SK-N-SH treated with all-trans-retinoic acid at 6 μM for 48 hours (cell line): ENCODE measurements at regions not wholly inside any gene's neighbourhood (a gene's known extent, or its start where the extent isn't known, plus 50 kb on each side); places are given as distances from the start of the nearest gene placed in this dataset.

ENCODE experiments used
- ATAC-seq: fragments of 200-7000 bp; cut with Tn5 transposase; 3 replicates; pipeline ENCODE4 v1.9.1; 2020; ENCODE audit warnings: mild to moderate bottlenecking, moderate library complexity
- ARNTL ChIP-seq: fragments of 450-650 bp; formaldehyde crosslinking; IDR thresholded peaks from 2 replicates; pipeline ENCODE4 v1.5.0; 2020; ENCODE audit warnings: low read depth, mild to moderate bottlenecking, moderate library complexity, borderline replicate concordance
- BACH2 ChIP-seq: fragments of 250-450 bp; sonication (Bioruptor Pico); IDR thresholded peaks from 2 replicates; pipeline ENCODE4 v1.9.0; 2021; ENCODE audit warnings: mild to moderate bottlenecking, borderline replicate concordance
- CSDC2 ChIP-seq: fragments of 250-450 bp; sonication (Bioruptor Pico); IDR thresholded peaks from 2 replicates; pipeline ENCODE4 v1.5.0; 2020; ENCODE audit warnings: mild to moderate bottlenecking, moderate library complexity
- ESRRG ChIP-seq: fragments of 250-450 bp; sonication (Bioruptor Pico); IDR thresholded peaks from 2 replicates; pipeline ENCODE4 v1.6.1; 2021; ENCODE audit warnings: mild to moderate bottlenecking
- GLIS3 ChIP-seq: fragments of 250-450 bp; sonication (Bioruptor Pico); IDR thresholded peaks from 2 replicates; pipeline ENCODE4 v1.5.0; 2020; ENCODE audit warnings: mild to moderate bottlenecking, moderate library complexity
- ISL1 ChIP-seq: fragments of 250-450 bp; sonication (Bioruptor Pico); IDR thresholded peaks from 2 replicates; pipeline ENCODE4 v2.1.2; 2022; ENCODE audit warnings: mild to moderate bottlenecking, moderate library complexity
- OSR1 ChIP-seq: fragments of 250-450 bp; sonication (Bioruptor Pico); IDR thresholded peaks from 2 replicates; pipeline ENCODE4 v1.8.0; 2022; ENCODE audit warnings: moderate library complexity, mild to moderate bottlenecking, inconsistent platforms
- PPARA ChIP-seq: fragments of 250-450 bp; sonication (Bioruptor Pico); IDR thresholded peaks from 2 replicates; pipeline ENCODE4 v1.5.0; 2020; ENCODE audit warnings: mild to moderate bottlenecking, borderline replicate concordance
- RARB ChIP-seq: fragments of 250-450 bp; sonication (Bioruptor Pico); IDR thresholded peaks from 2 replicates; pipeline ENCODE4 v1.8.0; 2021; ENCODE audit warnings: mild to moderate bottlenecking, moderate library complexity
- SNAI2 ChIP-seq: fragments of 250-450 bp; sonication (Bioruptor Pico); IDR thresholded peaks from 2 replicates; pipeline ENCODE4 v1.5.0; 2020; ENCODE audit warnings: mild to moderate bottlenecking, moderate library complexity
- TCF4 ChIP-seq: fragments of 250-450 bp; sonication (Bioruptor Pico); IDR thresholded peaks from 2 replicates; pipeline ENCODE4 v1.8.0; 2021; ENCODE audit warnings: mild to moderate bottlenecking, moderate library complexity, borderline replicate concordance
- TOX ChIP-seq: fragments of 250-450 bp; sonication (Bioruptor Pico); IDR thresholded peaks from 2 replicates; pipeline ENCODE4 v1.8.0; 2021; ENCODE audit warnings: mild to moderate bottlenecking, moderate library complexity, borderline replicate concordance
- ZC3H10 ChIP-seq: fragments of 250-450 bp; sonication (Bioruptor Pico); IDR thresholded peaks from 2 replicates; pipeline ENCODE4 v1.5.1; 2021; ENCODE audit warnings: mild to moderate bottlenecking, moderate library complexity
- ZFP3 ChIP-seq: fragments of 250-450 bp; sonication (Bioruptor Pico); IDR thresholded peaks from 2 replicates; pipeline ENCODE4 v1.5.0; 2020; ENCODE audit warnings: mild to moderate bottlenecking, moderate library complexity
- ZFP30 ChIP-seq: fragments of 450-650 bp; formaldehyde crosslinking; IDR thresholded peaks from 2 replicates; pipeline ENCODE4 v1.5.0; 2022; ENCODE audit warnings: mild to moderate bottlenecking, moderate library complexity
- ZNF565 ChIP-seq: fragments of 450-650 bp; formaldehyde crosslinking; conservative IDR thresholded peaks from 2 replicates; pipeline ENCODE4 v1.5.0; 2020; ENCODE audit warnings: low read depth, mild to moderate bottlenecking, moderate library complexity
- ZNF70 ChIP-seq: fragments of 450-650 bp; formaldehyde crosslinking; IDR thresholded peaks from 2 replicates; pipeline ENCODE4 v1.5.0; 2020; ENCODE audit warnings: mild to moderate bottlenecking, moderate library complexity
- ZNF8 ChIP-seq: fragments of 450-650 bp; formaldehyde crosslinking; IDR thresholded peaks from 2 replicates; pipeline ENCODE4 v1.5.0; 2020; ENCODE audit warnings: mild to moderate bottlenecking, moderate library complexity
- TF ChIP-seq, protein P1 (sequence below): fragments of 250-450 bp; sonication (Bioruptor Pico); IDR thresholded peaks from 2 replicates; pipeline ENCODE4 v1.8.0; 2020; ENCODE audit warnings: mild to moderate bottlenecking, moderate library complexity, borderline replicate concordance
- TF ChIP-seq, protein P2 (sequence below): fragments of 250-450 bp; sonication (Bioruptor Pico); IDR thresholded peaks from 2 replicates; pipeline ENCODE4 v1.5.0; 2020; ENCODE audit warnings: mild to moderate bottlenecking, moderate library complexity
- TF ChIP-seq, protein P3 (sequence below): fragments of 250-450 bp; sonication (Bioruptor Pico); IDR thresholded peaks from 2 replicates; pipeline ENCODE4 v1.5.1; 2021; ENCODE audit warnings: mild to moderate bottlenecking, moderate library complexity
- TF ChIP-seq, protein P4 (sequence below): fragments of 250-450 bp; sonication (Bioruptor Pico); IDR thresholded peaks from 2 replicates; pipeline ENCODE4 v1.5.1; 2020; ENCODE audit warnings: low read depth, mild to moderate bottlenecking, moderate library complexity

DNA sequence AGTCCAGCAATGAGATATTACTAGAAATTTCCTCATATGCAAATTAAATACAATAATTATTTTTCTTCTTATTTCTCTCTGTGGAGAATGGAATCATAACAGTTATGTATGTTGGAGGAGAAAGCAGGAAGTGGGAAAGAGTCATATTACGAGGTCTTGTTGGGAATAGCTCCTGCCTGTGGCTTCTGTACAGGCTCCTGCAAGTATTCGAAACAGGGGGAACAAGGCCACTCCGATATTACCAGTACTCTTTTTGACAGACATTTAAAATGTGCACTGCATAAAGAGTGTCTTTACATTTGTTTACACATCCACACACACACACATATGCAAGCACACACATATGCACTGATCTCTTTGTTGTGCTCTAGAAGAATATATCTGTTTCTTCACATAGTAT is 812.0 kb upstream of the ZNF608 start:
- TF ChIP-seq OSR1 (CRISPR knock-in tag) (no peak), BACH2 (CRISPR knock-in tag) (no peak), ZFP30 (CRISPR knock-in tag) (no peak), ARNTL (CRISPR knock-in tag) (no peak), ISL1 (CRISPR knock-in tag) (no peak), SNAI2 (CRISPR knock-in tag) (no peak), ZFP3 (CRISPR knock-in tag) (no peak), TCF4 (no peak), TOX (CRISPR knock-in tag) (no peak), GLIS3 (CRISPR knock-in tag) (no peak), ZNF70 (no peak), ZNF8 (CRISPR knock-in tag) (no peak)
- TF ChIP-seq, protein P1, sequence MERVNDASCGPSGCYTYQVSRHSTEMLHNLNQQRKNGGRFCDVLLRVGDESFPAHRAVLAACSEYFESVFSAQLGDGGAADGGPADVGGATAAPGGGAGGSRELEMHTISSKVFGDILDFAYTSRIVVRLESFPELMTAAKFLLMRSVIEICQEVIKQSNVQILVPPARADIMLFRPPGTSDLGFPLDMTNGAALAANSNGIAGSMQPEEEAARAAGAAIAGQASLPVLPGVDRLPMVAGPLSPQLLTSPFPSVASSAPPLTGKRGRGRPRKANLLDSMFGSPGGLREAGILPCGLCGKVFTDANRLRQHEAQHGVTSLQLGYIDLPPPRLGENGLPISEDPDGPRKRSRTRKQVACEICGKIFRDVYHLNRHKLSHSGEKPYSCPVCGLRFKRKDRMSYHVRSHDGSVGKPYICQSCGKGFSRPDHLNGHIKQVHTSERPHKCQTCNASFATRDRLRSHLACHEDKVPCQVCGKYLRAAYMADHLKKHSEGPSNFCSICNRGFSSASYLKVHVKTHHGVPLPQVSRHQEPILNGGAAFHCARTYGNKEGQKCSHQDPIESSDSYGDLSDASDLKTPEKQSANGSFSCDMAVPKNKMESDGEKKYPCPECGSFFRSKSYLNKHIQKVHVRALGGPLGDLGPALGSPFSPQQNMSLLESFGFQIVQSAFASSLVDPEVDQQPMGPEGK (CRISPR knock-in tag): no peak
- TF ChIP-seq, protein P2, sequence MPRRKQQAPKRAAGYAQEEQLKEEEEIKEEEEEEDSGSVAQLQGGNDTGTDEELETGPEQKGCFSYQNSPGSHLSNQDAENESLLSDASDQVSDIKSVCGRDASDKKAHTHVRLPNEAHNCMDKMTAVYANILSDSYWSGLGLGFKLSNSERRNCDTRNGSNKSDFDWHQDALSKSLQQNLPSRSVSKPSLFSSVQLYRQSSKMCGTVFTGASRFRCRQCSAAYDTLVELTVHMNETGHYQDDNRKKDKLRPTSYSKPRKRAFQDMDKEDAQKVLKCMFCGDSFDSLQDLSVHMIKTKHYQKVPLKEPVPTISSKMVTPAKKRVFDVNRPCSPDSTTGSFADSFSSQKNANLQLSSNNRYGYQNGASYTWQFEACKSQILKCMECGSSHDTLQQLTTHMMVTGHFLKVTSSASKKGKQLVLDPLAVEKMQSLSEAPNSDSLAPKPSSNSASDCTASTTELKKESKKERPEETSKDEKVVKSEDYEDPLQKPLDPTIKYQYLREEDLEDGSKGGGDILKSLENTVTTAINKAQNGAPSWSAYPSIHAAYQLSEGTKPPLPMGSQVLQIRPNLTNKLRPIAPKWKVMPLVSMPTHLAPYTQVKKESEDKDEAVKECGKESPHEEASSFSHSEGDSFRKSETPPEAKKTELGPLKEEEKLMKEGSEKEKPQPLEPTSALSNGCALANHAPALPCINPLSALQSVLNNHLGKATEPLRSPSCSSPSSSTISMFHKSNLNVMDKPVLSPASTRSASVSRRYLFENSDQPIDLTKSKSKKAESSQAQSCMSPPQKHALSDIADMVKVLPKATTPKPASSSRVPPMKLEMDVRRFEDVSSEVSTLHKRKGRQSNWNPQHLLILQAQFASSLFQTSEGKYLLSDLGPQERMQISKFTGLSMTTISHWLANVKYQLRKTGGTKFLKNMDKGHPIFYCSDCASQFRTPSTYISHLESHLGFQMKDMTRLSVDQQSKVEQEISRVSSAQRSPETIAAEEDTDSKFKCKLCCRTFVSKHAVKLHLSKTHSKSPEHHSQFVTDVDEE (CRISPR knock-in tag): no peak
- TF ChIP-seq, protein P3, sequence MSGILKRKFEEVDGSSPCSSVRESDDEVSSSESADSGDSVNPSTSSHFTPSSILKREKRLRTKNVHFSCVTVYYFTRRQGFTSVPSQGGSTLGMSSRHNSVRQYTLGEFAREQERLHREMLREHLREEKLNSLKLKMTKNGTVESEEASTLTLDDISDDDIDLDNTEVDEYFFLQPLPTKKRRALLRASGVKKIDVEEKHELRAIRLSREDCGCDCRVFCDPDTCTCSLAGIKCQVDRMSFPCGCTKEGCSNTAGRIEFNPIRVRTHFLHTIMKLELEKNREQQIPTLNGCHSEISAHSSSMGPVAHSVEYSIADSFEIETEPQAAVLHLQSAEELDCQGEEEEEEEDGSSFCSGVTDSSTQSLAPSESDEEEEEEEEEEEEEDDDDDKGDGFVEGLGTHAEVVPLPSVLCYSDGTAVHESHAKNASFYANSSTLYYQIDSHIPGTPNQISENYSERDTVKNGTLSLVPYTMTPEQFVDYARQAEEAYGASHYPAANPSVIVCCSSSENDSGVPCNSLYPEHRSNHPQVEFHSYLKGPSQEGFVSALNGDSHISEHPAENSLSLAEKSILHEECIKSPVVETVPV (CRISPR knock-in tag): no peak
- ATAC-seq: peak; percentile 38; the same call in 2 of the 3 replicates

DNA sequence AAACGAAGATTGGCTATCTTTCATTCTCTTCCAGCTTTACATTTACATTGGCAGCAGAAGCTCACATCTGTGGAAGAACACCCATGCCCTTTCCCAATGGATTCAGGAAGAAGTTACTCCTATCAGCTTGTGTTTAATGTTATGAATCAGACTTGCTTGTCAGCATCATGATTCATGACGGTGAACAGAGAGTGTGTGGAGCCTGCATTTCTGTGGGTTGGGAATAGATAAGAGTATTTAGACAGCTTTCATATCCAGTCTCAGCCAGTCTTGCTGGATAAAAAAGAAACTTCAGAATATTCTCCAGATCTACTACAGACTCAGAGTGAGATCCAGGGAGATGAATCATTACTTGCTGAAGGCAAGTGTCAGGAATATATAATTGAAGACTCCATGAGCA is 812.9 kb upstream of the ZNF608 start:
- ATAC-seq: peak; percentile 95
- TF ChIP-seq TCF4: peak; percentile 78; the same call in 1 of the 2 replicates
- TF ChIP-seq, protein P4, sequence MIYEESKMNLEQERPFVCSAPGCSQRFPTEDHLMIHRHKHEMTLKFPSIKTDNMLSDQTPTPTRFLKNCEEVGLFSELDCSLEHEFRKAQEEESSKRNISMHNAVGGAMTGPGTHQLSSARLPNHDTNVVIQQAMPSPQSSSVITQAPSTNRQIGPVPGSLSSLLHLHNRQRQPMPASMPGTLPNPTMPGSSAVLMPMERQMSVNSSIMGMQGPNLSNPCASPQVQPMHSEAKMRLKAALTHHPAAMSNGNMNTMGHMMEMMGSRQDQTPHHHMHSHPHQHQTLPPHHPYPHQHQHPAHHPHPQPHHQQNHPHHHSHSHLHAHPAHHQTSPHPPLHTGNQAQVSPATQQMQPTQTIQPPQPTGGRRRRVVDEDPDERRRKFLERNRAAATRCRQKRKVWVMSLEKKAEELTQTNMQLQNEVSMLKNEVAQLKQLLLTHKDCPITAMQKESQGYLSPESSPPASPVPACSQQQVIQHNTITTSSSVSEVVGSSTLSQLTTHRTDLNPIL: peak; percentile 58; the same call in 1 of the 2 replicates
- TF ChIP-seq, protein P1 (CRISPR knock-in tag): peak; percentile 80
- TF ChIP-seq BACH2 (CRISPR knock-in tag): no peak
- TF ChIP-seq OSR1 (CRISPR knock-in tag): no peak
- TF ChIP-seq ZNF565 (CRISPR knock-in tag): no peak
- no peak for TF ChIP-seq ZNF70
- TF ChIP-seq, protein P2 (CRISPR knock-in tag): peak; percentile 91
- no peak for TF ChIP-seq ZFP30 (CRISPR knock-in tag)
- no peak for TF ChIP-seq ZNF8 (CRISPR knock-in tag)
- TF ChIP-seq, protein P3 (CRISPR knock-in tag): 0 out of 2 replicates have a peak, but pooled peaks have one; percentile 66
- TF ChIP-seq ZC3H10 (CRISPR knock-in tag): no peak
- no peak for TF ChIP-seq ARNTL (CRISPR knock-in tag)
- no peak for TF ChIP-seq SNAI2 (CRISPR knock-in tag)
- peak; percentile 92 for TF ChIP-seq TOX (CRISPR knock-in tag)
- 0 out of 2 replicates have a peak, but pooled peaks have one; percentile 74 for TF ChIP-seq RARB (CRISPR knock-in tag)
- TF ChIP-seq ISL1 (CRISPR knock-in tag): peak; percentile 95
- no peak for TF ChIP-seq PPARA (CRISPR knock-in tag)
- no peak for TF ChIP-seq ESRRG (CRISPR knock-in tag)
- peak; percentile 82; the same call in 1 of the 2 replicates for TF ChIP-seq ZFP3 (CRISPR knock-in tag)
- TF ChIP-seq CSDC2 (CRISPR knock-in tag): 0 out of 2 replicates have a peak, but pooled peaks have one; percentile 70
